ENCODE measurements at regions not wholly inside any gene's neighbourhood (a gene's known extent, or its start where the extent isn't known, plus 50 kb on each side); places are given as distances from the start of the nearest gene placed in this dataset.

DNA sequence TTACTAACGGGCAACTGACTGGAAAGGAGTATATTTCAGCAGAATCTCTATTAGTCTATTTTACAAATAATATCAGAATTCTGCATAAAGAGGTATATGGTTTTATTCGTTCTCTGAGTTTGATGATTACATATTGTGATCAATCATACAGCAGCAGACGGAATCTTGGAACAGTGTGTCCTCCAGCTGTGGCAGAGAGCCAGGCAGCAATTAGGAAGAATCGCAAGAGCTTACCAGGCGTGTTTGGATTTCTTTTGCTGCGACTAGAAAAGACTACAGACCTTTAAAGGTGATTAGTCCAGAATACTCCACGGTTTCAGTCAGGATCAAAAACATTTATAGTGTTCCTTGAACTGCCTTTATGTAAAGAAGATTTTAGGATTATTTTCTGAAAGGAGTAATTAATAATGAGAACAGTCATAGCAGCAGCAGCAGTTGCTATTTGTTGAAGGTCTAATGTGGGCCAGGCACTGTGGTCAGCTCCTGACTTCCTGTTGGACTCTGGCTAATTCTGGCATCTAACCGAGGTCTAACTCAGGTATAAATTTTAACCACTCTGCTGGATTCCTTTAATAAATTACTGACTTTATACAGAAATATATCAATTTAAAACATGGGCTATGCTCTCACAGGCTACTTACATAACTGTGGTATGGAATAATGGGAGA, 225.3 kb upstream of the CXorf66 start:
- Histone ChIP-seq H2AFZ (ENCODE audit: low read depth, low read length) (no peak overlapping the region), H3K4me2 (ENCODE audit: low read length) (no peak overlapping the region), H3K27me3 (ENCODE audit: low read depth, low read length) (no peaks in the 10 kb centered on the region), H4K20me1 (ENCODE audit: insufficient read depth, low read length) (no peaks in the 10 kb centered on the region), H3K79me2 (ENCODE audit: low read length) (no peaks in the 10 kb centered on the region), H3K4me1 (ENCODE audit: low read length) (no peaks in the 10 kb centered on the region), H3K9ac (ENCODE audit: low read length) (no peak overlapping the region), H3K9me3 (ENCODE audit: insufficient read depth, low read length) (no peaks in the 10 kb centered on the region), H3K4me3 (ENCODE audit: low read length) (no peak overlapping the region), H3K36me3 (replicated peaks; ENCODE audit: low read depth, low read length) (no peaks in the 10 kb centered on the region), H3K27ac (ENCODE audit: low read length) (no peak overlapping the region)
- TF ChIP-seq, protein P1, sequence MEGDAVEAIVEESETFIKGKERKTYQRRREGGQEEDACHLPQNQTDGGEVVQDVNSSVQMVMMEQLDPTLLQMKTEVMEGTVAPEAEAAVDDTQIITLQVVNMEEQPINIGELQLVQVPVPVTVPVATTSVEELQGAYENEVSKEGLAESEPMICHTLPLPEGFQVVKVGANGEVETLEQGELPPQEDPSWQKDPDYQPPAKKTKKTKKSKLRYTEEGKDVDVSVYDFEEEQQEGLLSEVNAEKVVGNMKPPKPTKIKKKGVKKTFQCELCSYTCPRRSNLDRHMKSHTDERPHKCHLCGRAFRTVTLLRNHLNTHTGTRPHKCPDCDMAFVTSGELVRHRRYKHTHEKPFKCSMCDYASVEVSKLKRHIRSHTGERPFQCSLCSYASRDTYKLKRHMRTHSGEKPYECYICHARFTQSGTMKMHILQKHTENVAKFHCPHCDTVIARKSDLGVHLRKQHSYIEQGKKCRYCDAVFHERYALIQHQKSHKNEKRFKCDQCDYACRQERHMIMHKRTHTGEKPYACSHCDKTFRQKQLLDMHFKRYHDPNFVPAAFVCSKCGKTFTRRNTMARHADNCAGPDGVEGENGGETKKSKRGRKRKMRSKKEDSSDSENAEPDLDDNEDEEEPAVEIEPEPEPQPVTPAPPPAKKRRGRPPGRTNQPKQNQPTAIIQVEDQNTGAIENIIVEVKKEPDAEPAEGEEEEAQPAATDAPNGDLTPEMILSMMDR (IDR thresholded peaks at IDR 0.05; ENCODE audit: low read depth, low read length), result no peak
- no peak for TF ChIP-seq EZH2phosphoT487 (IDR thresholded peaks at IDR 0.05; ENCODE audit: low read depth)

DNA sequence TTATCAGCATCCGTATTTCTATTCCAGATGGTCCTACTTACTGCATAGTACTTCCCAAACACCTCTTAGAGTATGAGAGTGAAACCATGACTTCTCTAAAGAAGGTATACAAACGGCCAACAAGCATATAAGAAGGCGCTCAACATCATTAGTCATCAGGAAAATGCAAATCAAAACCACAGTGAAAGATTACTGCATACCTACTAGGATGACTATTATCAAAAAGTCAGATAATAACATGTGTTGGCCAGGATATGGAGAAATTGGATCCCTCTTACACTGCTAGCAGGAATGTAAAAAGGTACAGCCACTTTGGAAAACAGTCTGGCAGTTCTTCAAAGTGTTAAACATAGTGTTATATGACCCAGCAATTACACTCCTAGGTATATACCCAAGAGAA, 215.3 kb upstream of the CXorf66 start:
- no peaks in the 10 kb centered on the region for H4K20me1 ChIP-seq (ENCODE audit: insufficient read depth, low read length)
- no peak overlapping the region for H2AFZ ChIP-seq (ENCODE audit: low read depth, low read length)
- no peak overlapping the region for H3K4me3 ChIP-seq (ENCODE audit: low read length)
- no peak overlapping the region for H3K27ac ChIP-seq (ENCODE audit: low read length)
- no peak overlapping the region for H3K4me2 ChIP-seq (ENCODE audit: low read length)
- H3K27me3 ChIP-seq (ENCODE audit: low read depth, low read length), result no peaks in the 10 kb centered on the region
- no peak overlapping the region for H3K9ac ChIP-seq (ENCODE audit: low read length)
- H3K79me2 ChIP-seq (ENCODE audit: low read length), result no peaks in the 10 kb centered on the region
- no peaks in the 10 kb centered on the region for H3K9me3 ChIP-seq (ENCODE audit: insufficient read depth, low read length)
- no peaks in the 10 kb centered on the region for H3K36me3 ChIP-seq (replicated peaks; ENCODE audit: low read depth, low read length)
- H3K4me1 ChIP-seq (ENCODE audit: low read length), result no peaks in the 10 kb centered on the region
- TF ChIP-seq, protein P1 (IDR thresholded peaks at IDR 0.05; ENCODE audit: low read depth, low read length), result no peak
- TF ChIP-seq EZH2phosphoT487 (IDR thresholded peaks at IDR 0.05; ENCODE audit: low read depth), result no peak

DNA sequence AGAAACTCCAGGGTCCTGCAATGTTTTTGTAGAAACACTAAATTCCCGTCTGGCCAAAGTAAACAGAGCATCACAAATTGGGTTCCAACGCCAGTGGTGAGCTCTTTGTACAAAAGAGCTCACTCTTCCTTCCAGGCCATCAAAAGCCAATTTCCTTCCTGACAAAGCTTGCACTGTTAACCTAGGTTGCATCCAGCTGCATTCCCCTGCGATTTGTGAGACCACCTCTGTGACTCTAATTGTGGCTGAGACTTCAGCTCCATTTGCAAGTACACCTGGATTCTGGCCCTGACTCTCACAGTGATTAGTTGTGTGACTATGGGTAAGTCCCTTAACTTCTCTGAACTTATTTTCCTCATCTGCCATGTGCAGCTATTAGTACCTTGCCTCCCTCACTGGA, 212.5 kb upstream of the CXorf66 start:
- H3K36me3 ChIP-seq (replicated peaks; ENCODE audit: low read depth, low read length), result no peaks in the 10 kb centered on the region

DNA sequence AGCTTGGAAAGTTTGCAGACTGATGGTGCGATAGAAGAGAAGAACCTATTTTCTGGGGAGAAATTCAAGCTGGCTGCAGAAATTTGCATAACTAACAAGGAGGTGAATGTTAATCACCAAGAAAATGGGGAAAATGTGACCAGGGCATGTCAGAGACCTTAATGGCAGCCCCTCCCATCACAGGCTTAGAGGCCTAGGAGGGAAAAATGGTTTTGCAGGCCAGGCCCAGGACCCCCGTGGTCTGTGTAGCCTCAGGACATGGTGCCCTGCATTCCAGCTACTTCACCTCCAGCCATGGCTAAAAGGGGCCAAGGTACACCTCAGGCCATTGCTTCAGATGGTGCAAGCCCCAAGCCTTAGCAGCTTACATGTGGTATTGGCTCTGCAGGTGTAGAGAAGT, 207.1 kb upstream of the CXorf66 start:
- TF ChIP-seq, protein P1 (IDR thresholded peaks at IDR 0.05; ENCODE audit: low read depth, low read length), result no peak
- Histone ChIP-seq H3K4me3 (ENCODE audit: low read length) (no peak overlapping the region), H3K27me3 (ENCODE audit: low read depth, low read length) (no peaks in the 10 kb centered on the region)

More for the DNA sequence above, 212.5 kb upstream of the CXorf66 start:
- Histone ChIP-seq H3K27ac (ENCODE audit: low read length) (no peak overlapping the region), H4K20me1 (ENCODE audit: insufficient read depth, low read length) (no peaks in the 10 kb centered on the region), H3K9me3 (ENCODE audit: insufficient read depth, low read length) (no peaks in the 10 kb centered on the region), H3K79me2 (ENCODE audit: low read length) (no peaks in the 10 kb centered on the region), H3K9ac (ENCODE audit: low read length) (no peak overlapping the region), H3K4me1 (ENCODE audit: low read length) (no peaks in the 10 kb centered on the region), H2AFZ (ENCODE audit: low read depth, low read length) (no peak overlapping the region), H3K4me3 (ENCODE audit: low read length) (no peak overlapping the region), H3K27me3 (ENCODE audit: low read depth, low read length) (no peaks in the 10 kb centered on the region), H3K4me2 (ENCODE audit: low read length) (no peak overlapping the region)
- TF ChIP-seq, protein P1 (IDR thresholded peaks at IDR 0.05; ENCODE audit: low read depth, low read length), result no peak
- TF ChIP-seq EZH2phosphoT487 (IDR thresholded peaks at IDR 0.05; ENCODE audit: low read depth), result no peak

More for the DNA sequence above, 207.1 kb upstream of the CXorf66 start:
- no peak overlapping the region for H3K27ac ChIP-seq (ENCODE audit: low read length)
- no peak overlapping the region for H3K4me2 ChIP-seq (ENCODE audit: low read length)
- H3K79me2 ChIP-seq (ENCODE audit: low read length), result no peaks in the 10 kb centered on the region
- no peak overlapping the region for H3K9ac ChIP-seq (ENCODE audit: low read length)
- no peaks in the 10 kb centered on the region for H3K4me1 ChIP-seq (ENCODE audit: low read length)
- H3K9me3 ChIP-seq (ENCODE audit: insufficient read depth, low read length), result no peaks in the 10 kb centered on the region
- H2AFZ ChIP-seq (ENCODE audit: low read depth, low read length), result no peak overlapping the region
- no peaks in the 10 kb centered on the region for H4K20me1 ChIP-seq (ENCODE audit: insufficient read depth, low read length)
- H3K36me3 ChIP-seq (replicated peaks; ENCODE audit: low read depth, low read length), result no peaks in the 10 kb centered on the region

Measured in OCI-LY3 (cell line).